ENCODE measurements at regions not wholly inside any gene's neighbourhood (a gene's known extent, or its start where the extent isn't known, plus 50 kb on each side); places are given as distances from the start of the nearest gene placed in this dataset.

DNA sequence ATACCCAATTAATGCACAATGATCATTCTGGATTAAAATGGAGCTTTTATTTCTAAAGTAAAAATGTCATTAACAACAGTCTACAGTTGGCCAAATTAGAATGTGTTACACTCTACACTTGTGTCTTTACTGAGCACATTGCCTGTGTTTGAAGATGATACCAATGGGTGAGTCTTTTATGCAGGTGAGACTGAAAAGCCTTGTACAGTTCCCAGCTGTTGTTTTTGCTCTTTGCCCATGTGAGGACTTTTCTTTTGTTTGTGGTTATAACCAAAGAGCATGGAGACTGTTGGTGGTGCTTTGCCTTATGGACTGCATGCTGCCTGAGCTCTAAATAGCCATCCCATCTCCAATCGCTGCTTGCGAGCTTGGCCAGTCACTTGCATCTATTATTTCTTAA, 264.5 kb downstream of the GATA3 start:
- Histone ChIP-seq H3K79me2 (ENCODE audit: insufficient read depth, low read length) (no peaks in the 10 kb centered on the region), H3K27me3 (ENCODE audit: insufficient read depth, low read length) (no peaks in the 10 kb centered on the region), H3K4me3 (ENCODE audit: insufficient read depth, low read depth, low read length) (no peak overlapping the region), H3K4me1 (ENCODE audit: insufficient read depth, low read length) (no peaks in the 10 kb centered on the region), H3K4me2 (ENCODE audit: low read length) (no peak overlapping the region), H3K36me3 (ENCODE audit: insufficient read depth, low read length) (no peaks in the 10 kb centered on the region), H3K9ac (ENCODE audit: low read length) (no peak overlapping the region), H4K20me1 (ENCODE audit: insufficient read depth, low read length) (no peaks in the 10 kb centered on the region), H3K27ac (ENCODE audit: low read depth, low read length) (no peak overlapping the region), H3K9me3 (ENCODE audit: insufficient read depth, low read depth, low read length) (no peaks in the 10 kb centered on the region), H2AFZ (ENCODE audit: low read depth, low read length) (no peak overlapping the region)
- no peak overlapping the region for H3K4me3 Mint-ChIP-seq (ENCODE audit: unreplicated experiment)
- FAIRE-seq (no peak), DNase-seq (ENCODE audit: low read depth) (no peak)
- peaks cover 2% of the 10 kb centered on the region for H3K27me3 Mint-ChIP-seq (ENCODE audit: low read depth, unreplicated experiment)
- H3K36me3 Mint-ChIP-seq (ENCODE audit: low read depth, unreplicated experiment), result no peaks in the 10 kb centered on the region
- no peak overlapping the region for H3K27ac Mint-ChIP-seq (ENCODE audit: unreplicated experiment)
- TF ChIP-seq, protein P1, sequence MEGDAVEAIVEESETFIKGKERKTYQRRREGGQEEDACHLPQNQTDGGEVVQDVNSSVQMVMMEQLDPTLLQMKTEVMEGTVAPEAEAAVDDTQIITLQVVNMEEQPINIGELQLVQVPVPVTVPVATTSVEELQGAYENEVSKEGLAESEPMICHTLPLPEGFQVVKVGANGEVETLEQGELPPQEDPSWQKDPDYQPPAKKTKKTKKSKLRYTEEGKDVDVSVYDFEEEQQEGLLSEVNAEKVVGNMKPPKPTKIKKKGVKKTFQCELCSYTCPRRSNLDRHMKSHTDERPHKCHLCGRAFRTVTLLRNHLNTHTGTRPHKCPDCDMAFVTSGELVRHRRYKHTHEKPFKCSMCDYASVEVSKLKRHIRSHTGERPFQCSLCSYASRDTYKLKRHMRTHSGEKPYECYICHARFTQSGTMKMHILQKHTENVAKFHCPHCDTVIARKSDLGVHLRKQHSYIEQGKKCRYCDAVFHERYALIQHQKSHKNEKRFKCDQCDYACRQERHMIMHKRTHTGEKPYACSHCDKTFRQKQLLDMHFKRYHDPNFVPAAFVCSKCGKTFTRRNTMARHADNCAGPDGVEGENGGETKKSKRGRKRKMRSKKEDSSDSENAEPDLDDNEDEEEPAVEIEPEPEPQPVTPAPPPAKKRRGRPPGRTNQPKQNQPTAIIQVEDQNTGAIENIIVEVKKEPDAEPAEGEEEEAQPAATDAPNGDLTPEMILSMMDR (IDR thresholded peaks at IDR 0.05; ENCODE audit: insufficient read depth, low read depth, low read length), result no peak
- no peak for TF ChIP-seq EZH2 (IDR thresholded peaks at IDR 0.05; ENCODE audit: insufficient read depth, low read length)
- H3K4me1 Mint-ChIP-seq (ENCODE audit: low read depth, unreplicated experiment), result no peaks in the 10 kb centered on the region
- H3K9me3 Mint-ChIP-seq (ENCODE audit: unreplicated experiment), result peaks cover 2% of the 10 kb centered on the region

DNA sequence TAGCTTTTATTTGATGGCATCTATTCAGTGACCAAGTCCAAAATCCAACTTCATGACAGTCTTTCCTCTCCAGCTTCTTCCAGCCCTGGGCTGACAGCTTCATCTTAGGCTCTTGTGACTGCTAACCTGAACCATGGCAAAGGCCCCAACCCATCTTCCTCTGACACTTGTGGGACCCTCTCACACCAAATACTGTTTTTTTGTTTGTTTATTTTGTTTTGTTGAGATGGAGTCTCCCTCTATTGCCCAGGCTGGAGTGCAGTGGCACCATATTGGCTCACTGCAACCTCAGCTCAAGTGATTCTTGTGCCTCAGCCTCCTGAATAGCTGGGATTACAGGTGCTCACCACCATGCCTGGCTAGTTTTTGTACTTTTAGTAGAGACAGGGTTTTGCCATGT, 265.2 kb downstream of the GATA3 start:
- H3K27me3 ChIP-seq (ENCODE audit: insufficient read depth, low read length), result no peaks in the 10 kb centered on the region
- no peaks in the 10 kb centered on the region for H3K36me3 ChIP-seq (ENCODE audit: insufficient read depth, low read length)
- H3K9ac ChIP-seq (ENCODE audit: low read length), result no peak overlapping the region
- H3K27ac Mint-ChIP-seq (ENCODE audit: unreplicated experiment), result peak overlapping the region; percentile 62
- no peaks in the 10 kb centered on the region for H3K9me3 ChIP-seq (ENCODE audit: insufficient read depth, low read depth, low read length)
- no peak overlapping the region for H3K27ac ChIP-seq (ENCODE audit: low read depth, low read length)
- no peak overlapping the region for H2AFZ ChIP-seq (ENCODE audit: low read depth, low read length)
- no peak for TF ChIP-seq EZH2 (IDR thresholded peaks at IDR 0.05; ENCODE audit: insufficient read depth, low read length)
- TF ChIP-seq, protein P1 (IDR thresholded peaks at IDR 0.05; ENCODE audit: insufficient read depth, low read depth, low read length), result no peak
- peaks cover 2% of the 10 kb centered on the region for H3K27me3 Mint-ChIP-seq (ENCODE audit: low read depth, unreplicated experiment)
- FAIRE-seq, result no peak
- DNase-seq (ENCODE audit: low read depth), result no peak
- H3K9me3 Mint-ChIP-seq (ENCODE audit: unreplicated experiment), result peaks cover 2% of the 10 kb centered on the region
- H3K4me3 Mint-ChIP-seq (ENCODE audit: unreplicated experiment), result no peak overlapping the region
- no peaks in the 10 kb centered on the region for H4K20me1 ChIP-seq (ENCODE audit: insufficient read depth, low read length)
- H3K4me1 ChIP-seq (ENCODE audit: insufficient read depth, low read length), result no peaks in the 10 kb centered on the region
- H3K4me3 ChIP-seq (ENCODE audit: insufficient read depth, low read depth, low read length), result no peak overlapping the region
- no peak overlapping the region for H3K4me2 ChIP-seq (ENCODE audit: low read length)
- no peaks in the 10 kb centered on the region for H3K4me1 Mint-ChIP-seq (ENCODE audit: low read depth, unreplicated experiment)
- no peaks in the 10 kb centered on the region for H3K79me2 ChIP-seq (ENCODE audit: insufficient read depth, low read length)
- no peaks in the 10 kb centered on the region for H3K36me3 Mint-ChIP-seq (ENCODE audit: low read depth, unreplicated experiment)

DNA sequence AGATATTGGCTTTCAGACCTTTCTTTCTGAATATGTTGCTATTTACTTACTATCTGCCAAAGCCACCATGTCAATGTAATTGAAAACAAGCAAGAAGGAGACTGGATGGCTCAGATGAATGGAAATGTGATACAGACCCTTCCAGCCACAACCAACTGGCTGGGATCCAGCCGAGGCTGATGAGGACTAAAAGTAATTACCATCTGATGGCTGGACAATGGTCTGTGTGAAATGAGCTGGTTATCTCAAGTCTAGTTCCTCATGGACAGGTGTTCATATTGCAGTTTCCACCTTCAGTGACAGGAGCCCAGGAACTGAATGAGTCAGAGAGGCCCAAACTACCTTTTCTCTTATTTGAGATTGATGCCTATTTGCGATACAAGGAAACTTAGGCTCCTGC, 267.5 kb downstream of the GATA3 start:
- no peaks in the 10 kb centered on the region for H3K36me3 ChIP-seq (ENCODE audit: insufficient read depth, low read length)
- H3K27ac ChIP-seq (ENCODE audit: low read depth, low read length), result no peak overlapping the region
- H3K4me2 ChIP-seq (ENCODE audit: low read length), result no peak overlapping the region
- no peak for FAIRE-seq
- no peak overlapping the region for H2AFZ ChIP-seq (ENCODE audit: low read depth, low read length)
- Mint-ChIP-seq H3K9me3 (ENCODE audit: unreplicated experiment) (no peaks in the 10 kb centered on the region), H3K4me1 (ENCODE audit: low read depth, unreplicated experiment) (no peaks in the 10 kb centered on the region), H3K4me3 (ENCODE audit: unreplicated experiment) (no peak overlapping the region), H3K36me3 (ENCODE audit: low read depth, unreplicated experiment) (no peaks in the 10 kb centered on the region), H3K27me3 (ENCODE audit: low read depth, unreplicated experiment) (peaks cover 6% of the 10 kb centered on the region), H3K27ac (ENCODE audit: unreplicated experiment) (no peak overlapping the region)
- H3K9ac ChIP-seq (ENCODE audit: low read length), result no peak overlapping the region
- H3K4me1 ChIP-seq (ENCODE audit: insufficient read depth, low read length), result no peaks in the 10 kb centered on the region
- no peaks in the 10 kb centered on the region for H3K79me2 ChIP-seq (ENCODE audit: insufficient read depth, low read length)
- no peaks in the 10 kb centered on the region for H3K27me3 ChIP-seq (ENCODE audit: insufficient read depth, low read length)
- H3K4me3 ChIP-seq (ENCODE audit: insufficient read depth, low read depth, low read length), result no peak overlapping the region
- H4K20me1 ChIP-seq (ENCODE audit: insufficient read depth, low read length), result no peaks in the 10 kb centered on the region
- TF ChIP-seq, protein P1 (IDR thresholded peaks at IDR 0.05; ENCODE audit: insufficient read depth, low read depth, low read length), result no peak
- TF ChIP-seq EZH2 (IDR thresholded peaks at IDR 0.05; ENCODE audit: insufficient read depth, low read length), result no peak
- no peak for DNase-seq (ENCODE audit: low read depth)
- H3K9me3 ChIP-seq (ENCODE audit: insufficient read depth, low read depth, low read length), result no peaks in the 10 kb centered on the region
